ENCODE measurements at regions not wholly inside any gene's neighbourhood (a gene's known extent, or its start where the extent isn't known, plus 50 kb on each side); places are given as distances from the start of the nearest gene placed in this dataset.
A peak's percentile ranks its signal among the peaks of the same experiment; 100 is the strongest.

DNA sequence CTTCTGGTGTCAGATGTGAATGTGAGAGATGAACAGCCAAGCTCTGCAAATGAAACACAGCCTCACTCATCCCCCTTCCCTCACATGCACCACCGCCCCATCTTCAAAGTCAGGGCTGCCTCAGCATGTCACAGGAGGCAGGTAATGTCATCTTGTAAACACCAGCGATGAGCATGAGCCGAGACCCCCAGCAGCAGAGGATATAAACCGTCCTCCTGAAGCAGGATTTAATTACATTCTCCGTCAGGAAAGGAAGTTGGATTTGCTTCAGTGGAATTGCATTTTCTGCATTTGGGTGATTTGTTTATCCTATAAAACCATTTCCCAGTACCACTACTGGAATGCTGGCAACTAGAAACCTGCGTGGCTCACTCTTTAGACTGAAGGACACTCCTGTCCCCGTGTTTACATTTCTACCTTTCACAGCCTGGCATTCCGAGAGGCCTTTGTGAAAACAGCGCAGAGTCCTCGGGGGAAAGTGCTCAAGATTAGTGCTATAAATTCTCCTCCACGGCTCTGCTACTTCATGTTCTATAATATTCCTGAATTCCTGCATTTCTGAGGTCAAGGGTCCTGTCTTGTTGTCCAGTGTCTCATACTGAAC, 619.2 kb downstream of the IRS1 start (continued):
- TF ChIP-seq GATAD2A (CRISPR knock-in tag; IDR thresholded peaks at IDR 0.05) (peak; percentile 68), RARA (CRISPR knock-in tag; IDR thresholded peaks at IDR 0.05) (no peak), SRSF4 (IDR thresholded peaks at IDR 0.05; ENCODE audit: low read depth, low read length, poor library complexity, severe bottlenecking) (no peak), PAWR (CRISPR knock-in tag; IDR thresholded peaks at IDR 0.05; ENCODE audit: borderline replicate concordance) (no peak), FOXA1 (IDR thresholded peaks at IDR 0.05) (no peak), FOXA1 (CRISPR knock-in tag; IDR thresholded peaks at IDR 0.05) (peak; percentile 59; the same call in 1 of the 2 replicates), ZNF724P (CRISPR knock-in tag; IDR thresholded peaks at IDR 0.05; ENCODE audit: borderline replicate concordance) (no peak), KAT2B (IDR thresholded peaks at IDR 0.05; ENCODE audit: borderline replicate concordance, low read depth, low read length) (no peak), EEA1 (CRISPR knock-in tag; IDR thresholded peaks at IDR 0.05; ENCODE audit: borderline replicate concordance) (no peak), SOX6 (IDR thresholded peaks at IDR 0.05) (no peak), SOX6 (CRISPR knock-in tag; IDR thresholded peaks at IDR 0.05) (peak; percentile 36), ZNF607 (CRISPR knock-in tag; IDR thresholded peaks at IDR 0.05; ENCODE audit: borderline replicate concordance) (no peak), NRL (CRISPR knock-in tag; IDR thresholded peaks at IDR 0.05; ENCODE audit: borderline replicate concordance) (no peak), SAP130 (CRISPR knock-in tag; IDR thresholded peaks at IDR 0.05; ENCODE audit: low read depth) (no peak), ELF3 (CRISPR knock-in tag; IDR thresholded peaks at IDR 0.05) (0 out of 2 replicates have a peak, but pooled peaks have one; percentile 11), ZNF121 (CRISPR knock-in tag; IDR thresholded peaks at IDR 0.05) (no peak), CEBPG (CRISPR knock-in tag; IDR thresholded peaks at IDR 0.05) (no peak)
- TF ChIP-seq, protein P1, sequence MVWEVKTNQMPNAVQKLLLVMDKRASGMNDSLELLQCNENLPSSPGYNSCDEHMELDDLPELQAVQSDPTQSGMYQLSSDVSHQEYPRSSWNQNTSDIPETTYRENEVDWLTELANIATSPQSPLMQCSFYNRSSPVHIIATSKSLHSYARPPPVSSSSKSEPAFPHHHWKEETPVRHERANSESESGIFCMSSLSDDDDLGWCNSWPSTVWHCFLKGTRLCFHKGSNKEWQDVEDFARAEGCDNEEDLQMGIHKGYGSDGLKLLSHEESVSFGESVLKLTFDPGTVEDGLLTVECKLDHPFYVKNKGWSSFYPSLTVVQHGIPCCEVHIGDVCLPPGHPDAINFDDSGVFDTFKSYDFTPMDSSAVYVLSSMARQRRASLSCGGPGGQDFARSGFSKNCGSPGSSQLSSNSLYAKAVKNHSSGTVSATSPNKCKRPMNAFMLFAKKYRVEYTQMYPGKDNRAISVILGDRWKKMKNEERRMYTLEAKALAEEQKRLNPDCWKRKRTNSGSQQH (CRISPR knock-in tag; IDR thresholded peaks at IDR 0.05; ENCODE audit: low read depth): no peak
- TF ChIP-seq, protein P2, sequence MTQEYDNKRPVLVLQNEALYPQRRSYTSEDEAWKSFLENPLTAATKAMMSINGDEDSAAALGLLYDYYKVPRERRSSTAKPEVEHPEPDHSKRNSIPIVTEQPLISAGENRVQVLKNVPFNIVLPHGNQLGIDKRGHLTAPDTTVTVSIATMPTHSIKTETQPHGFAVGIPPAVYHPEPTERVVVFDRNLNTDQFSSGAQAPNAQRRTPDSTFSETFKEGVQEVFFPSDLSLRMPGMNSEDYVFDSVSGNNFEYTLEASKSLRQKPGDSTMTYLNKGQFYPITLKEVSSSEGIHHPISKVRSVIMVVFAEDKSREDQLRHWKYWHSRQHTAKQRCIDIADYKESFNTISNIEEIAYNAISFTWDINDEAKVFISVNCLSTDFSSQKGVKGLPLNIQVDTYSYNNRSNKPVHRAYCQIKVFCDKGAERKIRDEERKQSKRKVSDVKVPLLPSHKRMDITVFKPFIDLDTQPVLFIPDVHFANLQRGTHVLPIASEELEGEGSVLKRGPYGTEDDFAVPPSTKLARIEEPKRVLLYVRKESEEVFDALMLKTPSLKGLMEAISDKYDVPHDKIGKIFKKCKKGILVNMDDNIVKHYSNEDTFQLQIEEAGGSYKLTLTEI (CRISPR knock-in tag; conservative IDR thresholded peaks at IDR 0.05): no peak
- TF ChIP-seq, protein P3, sequence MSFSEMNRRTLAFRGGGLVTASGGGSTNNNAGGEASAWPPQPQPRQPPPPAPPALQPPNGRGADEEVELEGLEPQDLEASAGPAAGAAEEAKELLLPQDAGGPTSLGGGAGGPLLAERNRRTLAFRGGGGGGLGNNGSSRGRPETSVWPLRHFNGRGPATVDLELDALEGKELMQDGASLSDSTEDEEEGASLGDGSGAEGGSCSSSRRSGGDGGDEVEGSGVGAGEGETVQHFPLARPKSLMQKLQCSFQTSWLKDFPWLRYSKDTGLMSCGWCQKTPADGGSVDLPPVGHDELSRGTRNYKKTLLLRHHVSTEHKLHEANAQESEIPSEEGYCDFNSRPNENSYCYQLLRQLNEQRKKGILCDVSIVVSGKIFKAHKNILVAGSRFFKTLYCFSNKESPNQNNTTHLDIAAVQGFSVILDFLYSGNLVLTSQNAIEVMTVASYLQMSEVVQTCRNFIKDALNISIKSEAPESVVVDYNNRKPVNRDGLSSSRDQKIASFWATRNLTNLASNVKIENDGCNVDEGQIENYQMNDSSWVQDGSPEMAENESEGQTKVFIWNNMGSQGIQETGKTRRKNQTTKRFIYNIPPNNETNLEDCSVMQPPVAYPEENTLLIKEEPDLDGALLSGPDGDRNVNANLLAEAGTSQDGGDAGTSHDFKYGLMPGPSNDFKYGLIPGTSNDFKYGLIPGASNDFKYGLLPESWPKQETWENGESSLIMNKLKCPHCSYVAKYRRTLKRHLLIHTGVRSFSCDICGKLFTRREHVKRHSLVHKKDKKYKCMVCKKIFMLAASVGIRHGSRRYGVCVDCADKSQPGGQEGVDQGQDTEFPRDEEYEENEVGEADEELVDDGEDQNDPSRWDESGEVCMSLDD (CRISPR knock-in tag; IDR thresholded peaks at IDR 0.05; ENCODE audit: borderline replicate concordance): no peak
- TF ChIP-seq, protein P4, sequence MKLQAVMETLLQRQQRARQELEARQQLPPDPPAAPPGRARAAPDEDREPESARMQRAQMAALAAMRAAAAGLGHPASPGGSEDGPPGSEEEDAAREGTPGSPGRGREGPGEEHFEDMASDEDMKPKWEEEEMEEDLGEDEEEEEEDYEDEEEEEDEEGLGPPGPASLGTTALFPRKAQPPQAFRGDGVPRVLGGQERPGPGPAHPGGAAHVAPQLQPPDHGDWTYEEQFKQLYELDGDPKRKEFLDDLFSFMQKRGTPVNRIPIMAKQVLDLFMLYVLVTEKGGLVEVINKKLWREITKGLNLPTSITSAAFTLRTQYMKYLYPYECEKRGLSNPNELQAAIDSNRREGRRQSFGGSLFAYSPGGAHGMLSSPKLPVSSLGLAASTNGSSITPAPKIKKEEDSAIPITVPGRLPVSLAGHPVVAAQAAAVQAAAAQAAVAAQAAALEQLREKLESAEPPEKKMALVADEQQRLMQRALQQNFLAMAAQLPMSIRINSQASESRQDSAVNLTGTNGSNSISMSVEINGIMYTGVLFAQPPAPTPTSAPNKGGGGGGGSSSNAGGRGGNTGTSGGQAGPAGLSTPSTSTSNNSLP (IDR thresholded peaks at IDR 0.05; ENCODE audit: low read depth, low read length): no peak
